Gastroesophageal sphincter (tissue), 4 donors: ENCODE measurements at regions not wholly inside any gene's neighbourhood (a gene's known extent, or its start where the extent isn't known, plus 50 kb on each side); places are given as distances from the start of the nearest gene placed in this dataset.

Experiments used
- ATAC-seq: fragments of 150-250 bp; one replicate; pipeline ENCODE4 v1.9.1; 2016; ENCODE audit warnings: mild to moderate bottlenecking, moderate library complexity
- H3K27ac ChIP-seq, 4 donors: fragments of 200-600 bp; sonication (generic) in 3 of 4; 1 replicate in 3 of 4; 2 replicates in 1 of 4; pipeline ENCODE4 v1.5.1; 2016 to 2019
- H3K27me3 ChIP-seq: fragments of 200-600 bp; sonication (generic); one replicate; pipeline ENCODE4 v1.5.1; 2019
- H3K36me3 ChIP-seq, 2 donors: fragments of 200-600 bp; sonication (generic); one replicate each; pipeline ENCODE4 v1.5.1; 2019; ENCODE audit warnings: control low read depth in 1 of 2
- H3K4me1 ChIP-seq, 3 donors: fragments of 200-600 bp; sonication (generic); 1 replicate in 2 of 3; 2 replicates in 1 of 3; pipeline ENCODE4 v1.5.1; 2016 to 2019; ENCODE audit warnings: control low read depth in 2 of 3
- H3K4me3 ChIP-seq, 2 donors: fragments of 200-600 bp; sonication (generic); one replicate each; pipeline ENCODE4 v1.5.1; 2019; ENCODE audit warnings: mild to moderate bottlenecking in 1 of 2, moderate library complexity in 1 of 2
- H3K9me3 ChIP-seq, 3 donors: fragments of 200-600 bp; sonication (generic); one replicate each; pipeline ENCODE4 v1.5.1; 2017 to 2019; ENCODE audit warnings: control low read depth in 2 of 3
- EP300 ChIP-seq: sonication (generic); formaldehyde crosslinking; IDR thresholded peaks from one replicate; pipeline ENCODE4 v1.6.1; 2017; ENCODE audit warnings: antibody characterized with exemption, mild to moderate bottlenecking
- POLR2A ChIP-seq, 2 donors: fragments of 450-650 bp; IDR thresholded peaks; one replicate each; pipeline ENCODE4 v1.6.1; 2017; ENCODE audit warnings: antibody characterized with exemption in 2 of 2, mild to moderate bottlenecking in 2 of 2, moderate library complexity in 1 of 2
- POLR2AphosphoS5 ChIP-seq: sonication (generic); formaldehyde crosslinking; IDR thresholded peaks from one replicate; pipeline ENCODE4 v1.6.1; 2017; ENCODE audit warnings: antibody characterized with exemption
- WGBS, 2 donors: methylation state at CpG; one replicate each; pipeline ENCODE4 v1.1.5; 2018; ENCODE audit warnings: low coverage in 1 of 2; 5-methylcytosine and 5-hydroxymethylcytosine counted together
- TF ChIP-seq, protein P1 (sequence below), 4 experiments: fragments of 200-600 bp in 2 of 4; fragments of 450-650 bp in 2 of 4; sonication (generic) in 1 of 4; IDR thresholded peaks; one replicate each; pipeline ENCODE4 v1.5.1; 2017 to 2019; ENCODE audit warnings: antibody characterized with exemption in 4 of 4, mild to moderate bottlenecking in 2 of 4, moderate library complexity in 2 of 4

GRCh38 chr3:94654096-94654495 lies 591.2 kb downstream of the NSUN3 start:
- TF ChIP-seq POLR2AphosphoS5 (no peak), EP300 (no peak), POLR2A (IDR thresholded peaks at IDR 0.05) (no peak)
- TF ChIP-seq, protein P1, sequence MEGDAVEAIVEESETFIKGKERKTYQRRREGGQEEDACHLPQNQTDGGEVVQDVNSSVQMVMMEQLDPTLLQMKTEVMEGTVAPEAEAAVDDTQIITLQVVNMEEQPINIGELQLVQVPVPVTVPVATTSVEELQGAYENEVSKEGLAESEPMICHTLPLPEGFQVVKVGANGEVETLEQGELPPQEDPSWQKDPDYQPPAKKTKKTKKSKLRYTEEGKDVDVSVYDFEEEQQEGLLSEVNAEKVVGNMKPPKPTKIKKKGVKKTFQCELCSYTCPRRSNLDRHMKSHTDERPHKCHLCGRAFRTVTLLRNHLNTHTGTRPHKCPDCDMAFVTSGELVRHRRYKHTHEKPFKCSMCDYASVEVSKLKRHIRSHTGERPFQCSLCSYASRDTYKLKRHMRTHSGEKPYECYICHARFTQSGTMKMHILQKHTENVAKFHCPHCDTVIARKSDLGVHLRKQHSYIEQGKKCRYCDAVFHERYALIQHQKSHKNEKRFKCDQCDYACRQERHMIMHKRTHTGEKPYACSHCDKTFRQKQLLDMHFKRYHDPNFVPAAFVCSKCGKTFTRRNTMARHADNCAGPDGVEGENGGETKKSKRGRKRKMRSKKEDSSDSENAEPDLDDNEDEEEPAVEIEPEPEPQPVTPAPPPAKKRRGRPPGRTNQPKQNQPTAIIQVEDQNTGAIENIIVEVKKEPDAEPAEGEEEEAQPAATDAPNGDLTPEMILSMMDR (IDR thresholded peaks at IDR 0.05) = no peak
- Histone ChIP-seq H3K4me3 (no peak overlapping the region), H3K9me3 (no peaks in the 10 kb centered on the region), H3K27me3 (no peaks in the 10 kb centered on the region), H3K36me3 (no peaks in the 10 kb centered on the region), H3K27ac (no peak overlapping the region), H3K4me1 (no peaks in the 10 kb centered on the region)
- ATAC-seq = no peak
- WGBS, 2 donors = 0% methylated on average over 1 of the region's 2 CpGs; no CpG with 5 or more reads in 1 of the 2 donors

DNA sequence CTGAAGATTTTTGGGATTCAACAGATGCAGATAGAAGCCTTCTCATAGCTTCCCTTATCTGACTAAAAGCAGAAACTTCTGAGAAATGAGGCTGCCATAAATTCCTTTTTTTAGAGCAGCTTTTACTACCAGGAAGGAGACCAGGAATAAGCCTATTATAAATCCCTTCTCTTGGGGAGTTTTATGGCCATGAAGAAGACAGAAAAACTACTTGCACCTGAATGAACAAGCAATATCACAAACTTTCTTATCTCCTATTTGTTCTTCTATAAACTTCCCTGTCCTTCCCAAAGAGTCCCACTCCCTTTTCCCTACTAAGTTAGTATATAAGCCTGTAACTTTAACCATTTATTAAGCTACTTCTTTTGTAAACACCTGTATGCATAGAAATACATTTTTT lies 603.1 kb downstream of the NSUN3 start:
- no peak overlapping the region for H3K27ac ChIP-seq
- no peaks in the 10 kb centered on the region for H3K9me3 ChIP-seq
- no peak for TF ChIP-seq EP300
- TF ChIP-seq POLR2A (IDR thresholded peaks at IDR 0.05) = no peak
- no peak for TF ChIP-seq POLR2AphosphoS5
- TF ChIP-seq, protein P1 (IDR thresholded peaks at IDR 0.05) = no peak
- H3K36me3 ChIP-seq = no peaks in the 10 kb centered on the region
- H3K27me3 ChIP-seq = no peaks in the 10 kb centered on the region
- no peak for ATAC-seq
- H3K4me1 ChIP-seq = no peaks in the 10 kb centered on the region
- no peak overlapping the region for H3K4me3 ChIP-seq

DNA sequence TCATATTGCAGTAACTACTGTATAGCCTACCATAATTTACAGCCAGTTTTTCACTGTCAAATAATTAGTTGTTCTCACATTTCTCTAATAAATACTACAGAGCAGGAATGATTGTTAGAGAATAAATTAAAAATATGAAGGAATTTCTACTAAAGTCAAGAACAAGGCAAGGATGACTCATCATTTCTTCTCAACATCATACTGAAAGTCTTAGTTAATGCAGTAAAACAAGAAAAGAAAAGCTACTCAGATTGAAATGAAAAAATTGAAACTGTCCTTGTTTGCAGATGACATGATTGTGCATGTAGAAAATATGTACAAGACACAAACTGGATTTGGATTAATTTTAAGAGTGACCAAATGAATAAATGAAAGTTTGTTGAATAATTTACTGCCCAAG lies 608.2 kb downstream of the NSUN3 start:
- no peak for ATAC-seq
- no peak for TF ChIP-seq EP300
- TF ChIP-seq POLR2A (IDR thresholded peaks at IDR 0.05) = no peak
- TF ChIP-seq, protein P1 (IDR thresholded peaks at IDR 0.05) = no peak
- TF ChIP-seq POLR2AphosphoS5 = no peak
- Histone ChIP-seq H3K27ac (no peak overlapping the region), H3K4me1 (no peaks in the 10 kb centered on the region), H3K9me3 (peaks cover 0 to 5% (median 0%) of the 10 kb centered on the region in 3 donors), H3K27me3 (no peaks in the 10 kb centered on the region), H3K36me3 (no peaks in the 10 kb centered on the region), H3K4me3 (no peak overlapping the region)

- H3K9me3 ChIP-seq = peaks cover 0 to 24% (median 0%) of the 10 kb centered on the region in 3 donors
- no peak overlapping the region for H3K27ac ChIP-seq
- H3K36me3 ChIP-seq = no peaks in the 10 kb centered on the region
- 53 to 67% methylated on average over 1 of the region's 1 CpG for WGBS, 2 donors
- TF ChIP-seq POLR2AphosphoS5 = no peak
- no peak for TF ChIP-seq EP300
- ATAC-seq = no peak
- no peak overlapping the region for H3K4me3 ChIP-seq
- no peaks in the 10 kb centered on the region for H3K27me3 ChIP-seq
- no peaks in the 10 kb centered on the region for H3K4me1 ChIP-seq
These were observed 611.0 kb downstream of the NSUN3 start for GRCh38 chr3:94673876-94674275.

DNA sequence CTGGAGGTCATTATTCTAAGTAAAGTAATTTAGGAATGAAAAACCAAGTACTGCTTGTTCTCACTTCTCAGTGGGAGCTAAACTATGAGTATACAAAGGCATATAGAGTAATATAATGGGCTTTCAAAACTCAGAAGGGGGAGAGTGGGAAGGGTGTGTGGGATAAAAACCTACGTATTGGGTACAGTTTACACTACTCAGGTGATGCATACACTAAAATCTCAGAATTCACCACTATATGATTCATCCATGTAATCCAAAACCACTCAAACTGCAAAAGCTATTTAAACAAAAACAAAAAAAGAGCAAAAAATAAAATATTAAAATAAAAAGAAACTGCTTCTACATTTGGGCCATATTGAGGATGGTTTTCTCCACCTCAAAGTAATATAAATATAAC lies 623.3 kb downstream of the NSUN3 start:
- no peak for TF ChIP-seq POLR2A (IDR thresholded peaks at IDR 0.05)
- TF ChIP-seq EP300 = no peak
- no peak for TF ChIP-seq POLR2AphosphoS5
- TF ChIP-seq, protein P1 (IDR thresholded peaks at IDR 0.05) = no peak
- H3K27me3 ChIP-seq = no peaks in the 10 kb centered on the region
- peaks cover 0 to 22% (median 0%) of the 10 kb centered on the region in 3 donors for H3K9me3 ChIP-seq
- WGBS, 2 donors = 57 to 79% methylated on average over 1 of the region's 1 CpG
- no peak overlapping the region for H3K27ac ChIP-seq
- no peak for ATAC-seq
- H3K4me1 ChIP-seq = no peaks in the 10 kb centered on the region
- H3K36me3 ChIP-seq = no peaks in the 10 kb centered on the region
- H3K4me3 ChIP-seq = no peak overlapping the region
